ENCODE measurements at regions not wholly inside any gene's neighbourhood (a gene's known extent, or its start where the extent isn't known, plus 50 kb on each side); places are given as distances from the start of the nearest gene placed in this dataset.

GRCh38 chr5:29247346-29248028, 1946.0 kb upstream of the CDH6 start:
- no peaks in the 10 kb centered on the region for H3K36me3 ChIP-seq (ENCODE audit: low read depth, missing control alignments)
- intact Hi-C loops (cut with DNase I; ENCODE audit: low total_unique reads) = no loop called here
- no peaks in the 10 kb centered on the region for H3K27me3 ChIP-seq
- H3K4me3 ChIP-seq = no peak overlapping the region
- H3K27ac ChIP-seq = no peak overlapping the region
- H3K9me3 ChIP-seq = no peaks in the 10 kb centered on the region
- no peak for DNase-seq
- no peak for TF ChIP-seq POLR2A (IDR thresholded peaks at IDR 0.05)
- TF ChIP-seq, protein P1, sequence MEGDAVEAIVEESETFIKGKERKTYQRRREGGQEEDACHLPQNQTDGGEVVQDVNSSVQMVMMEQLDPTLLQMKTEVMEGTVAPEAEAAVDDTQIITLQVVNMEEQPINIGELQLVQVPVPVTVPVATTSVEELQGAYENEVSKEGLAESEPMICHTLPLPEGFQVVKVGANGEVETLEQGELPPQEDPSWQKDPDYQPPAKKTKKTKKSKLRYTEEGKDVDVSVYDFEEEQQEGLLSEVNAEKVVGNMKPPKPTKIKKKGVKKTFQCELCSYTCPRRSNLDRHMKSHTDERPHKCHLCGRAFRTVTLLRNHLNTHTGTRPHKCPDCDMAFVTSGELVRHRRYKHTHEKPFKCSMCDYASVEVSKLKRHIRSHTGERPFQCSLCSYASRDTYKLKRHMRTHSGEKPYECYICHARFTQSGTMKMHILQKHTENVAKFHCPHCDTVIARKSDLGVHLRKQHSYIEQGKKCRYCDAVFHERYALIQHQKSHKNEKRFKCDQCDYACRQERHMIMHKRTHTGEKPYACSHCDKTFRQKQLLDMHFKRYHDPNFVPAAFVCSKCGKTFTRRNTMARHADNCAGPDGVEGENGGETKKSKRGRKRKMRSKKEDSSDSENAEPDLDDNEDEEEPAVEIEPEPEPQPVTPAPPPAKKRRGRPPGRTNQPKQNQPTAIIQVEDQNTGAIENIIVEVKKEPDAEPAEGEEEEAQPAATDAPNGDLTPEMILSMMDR (IDR thresholded peaks at IDR 0.05) = no peak
- no peaks in the 10 kb centered on the region for H3K4me1 ChIP-seq
- 55 to 57% methylated on average over 2 of the region's 2 CpGs for WGBS, 2 donors

DNA sequence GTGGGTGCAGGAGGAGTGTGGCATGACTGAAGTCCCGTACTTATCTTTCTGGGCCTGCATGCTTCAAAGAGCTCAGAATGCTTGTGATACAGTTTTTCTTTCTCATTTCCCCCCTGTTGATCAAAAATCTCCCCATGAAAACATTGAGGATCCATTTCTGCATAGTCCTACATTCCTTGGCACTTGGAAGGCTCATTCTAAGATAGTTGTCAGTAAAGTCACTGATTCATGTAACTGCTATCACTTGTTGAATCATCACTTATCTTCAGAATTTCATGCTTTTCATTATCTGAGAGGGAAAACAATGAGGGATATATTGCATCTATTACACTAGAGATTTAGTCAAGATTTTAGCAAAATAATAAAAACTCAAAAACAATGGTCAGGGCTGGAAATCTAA, 1953.1 kb upstream of the CDH6 start:
- no peaks in the 10 kb centered on the region for H3K9me3 ChIP-seq
- H3K27me3 ChIP-seq = no peaks in the 10 kb centered on the region
- no peak overlapping the region for H3K4me3 ChIP-seq
- no peak overlapping the region for H3K27ac ChIP-seq
- H3K36me3 ChIP-seq (ENCODE audit: low read depth, missing control alignments) = no peaks in the 10 kb centered on the region
- no peak for DNase-seq
- no peak for TF ChIP-seq POLR2A (IDR thresholded peaks at IDR 0.05)
- TF ChIP-seq, protein P1 (IDR thresholded peaks at IDR 0.05) = no peak
- intact Hi-C loops (cut with DNase I; ENCODE audit: low total_unique reads) = no loop called here
- H3K4me1 ChIP-seq = no peaks in the 10 kb centered on the region
- WGBS, 2 donors = 89 to 91% methylated on average over 1 of the region's 1 CpG

DNA sequence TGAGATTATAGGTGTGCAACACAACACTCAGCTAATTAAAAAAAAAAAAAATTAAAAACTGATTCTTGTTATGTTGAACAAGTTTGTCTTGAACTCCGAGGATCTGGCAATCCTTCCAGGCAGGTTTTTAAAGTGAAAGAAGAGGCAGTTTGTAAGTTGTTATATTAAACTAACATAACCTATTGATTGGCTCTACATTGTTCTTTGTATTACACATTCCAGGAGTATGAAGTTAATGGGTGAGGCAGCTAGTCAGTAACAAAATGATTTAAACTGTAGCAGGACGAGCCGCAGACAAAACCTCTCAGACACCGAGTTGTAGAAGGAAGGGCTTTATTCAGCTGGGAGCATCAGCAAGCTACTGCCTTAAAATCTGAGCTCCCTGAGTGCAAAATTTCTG, 1953.9 kb upstream of the CDH6 start:
- no peak for DNase-seq
- WGBS, 2 donors = 60 to 75% methylated on average over 4 of the region's 4 CpGs
- no peaks in the 10 kb centered on the region for H3K9me3 ChIP-seq

GRCh38 chr5:29238115-29238514, 1955.4 kb upstream of the CDH6 start:
- H3K27ac ChIP-seq = no peak overlapping the region
- intact Hi-C loops (cut with DNase I; ENCODE audit: low total_unique reads) = no loop called here
- WGBS, 2 donors = 74 to 79% methylated on average over 1 of the region's 1 CpG
- H3K4me1 ChIP-seq = no peaks in the 10 kb centered on the region
- no peak overlapping the region for H3K4me3 ChIP-seq
- TF ChIP-seq POLR2A (IDR thresholded peaks at IDR 0.05) = no peak
- TF ChIP-seq, protein P1 (IDR thresholded peaks at IDR 0.05) = no peak
- no peaks in the 10 kb centered on the region for H3K9me3 ChIP-seq
- H3K27me3 ChIP-seq = no peaks in the 10 kb centered on the region
- no peak for DNase-seq
- H3K36me3 ChIP-seq (ENCODE audit: low read depth, missing control alignments) = no peaks in the 10 kb centered on the region

More for the DNA sequence above, 1953.9 kb upstream of the CDH6 start:
- Histone ChIP-seq H3K27me3 (no peaks in the 10 kb centered on the region), H3K4me1 (no peaks in the 10 kb centered on the region), H3K4me3 (no peak overlapping the region), H3K27ac (no peak overlapping the region), H3K36me3 (ENCODE audit: low read depth, missing control alignments) (no peaks in the 10 kb centered on the region)
- intact Hi-C loops (cut with DNase I; ENCODE audit: low total_unique reads) = no loop called here
- TF ChIP-seq, protein P1 (IDR thresholded peaks at IDR 0.05) = no peak
- no peak for TF ChIP-seq POLR2A (IDR thresholded peaks at IDR 0.05)

DNA sequence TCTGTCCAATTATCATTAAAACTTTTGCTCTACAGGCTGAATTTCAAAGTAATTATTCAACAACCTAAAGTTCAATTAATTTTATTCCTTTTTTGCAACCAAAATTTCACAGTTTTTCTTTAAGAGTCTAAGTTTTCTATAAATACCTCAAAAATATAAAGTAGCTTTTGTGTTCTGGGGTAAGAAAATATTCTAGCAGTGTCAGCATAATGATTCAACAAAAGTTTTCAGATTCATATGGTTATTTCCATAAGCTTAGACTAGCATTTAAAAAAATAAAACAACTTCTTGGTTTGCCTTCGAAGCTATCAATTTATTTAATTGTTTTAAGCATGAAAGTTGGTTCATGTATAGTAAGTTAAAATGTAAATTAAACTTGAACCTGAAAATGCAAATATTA, 1962.3 kb upstream of the CDH6 start:
- Histone ChIP-seq H3K4me3 (no peak overlapping the region), H3K36me3 (ENCODE audit: low read depth, missing control alignments) (no peaks in the 10 kb centered on the region), H3K9me3 (no peaks in the 10 kb centered on the region), H3K27ac (no peak overlapping the region), H3K4me1 (no peaks in the 10 kb centered on the region), H3K27me3 (no peaks in the 10 kb centered on the region)
- intact Hi-C loops (cut with DNase I; ENCODE audit: low total_unique reads) = no loop called here
- WGBS, 2 donors = 77 to 78% methylated on average over 1 of the region's 1 CpG
- TF ChIP-seq, protein P1 (IDR thresholded peaks at IDR 0.05) = no peak
- no peak for TF ChIP-seq POLR2A (IDR thresholded peaks at IDR 0.05)
- DNase-seq = no peak

All from testis (tissue), 2 donors.